GM21526 (cell line): ENCODE measurements at regions not wholly inside any gene's neighbourhood (a gene's known extent, or its start where the extent isn't known, plus 50 kb on each side); places are given as distances from the start of the nearest gene placed in this dataset.

Source experiments
- ATAC-seq: cut with Tn5 transposase; IDR thresholded peaks from one replicate; pipeline ENCODE4 v1.9.1; 2021; ENCODE audit warnings: moderate library complexity; ENCODE audit not compliant: unreplicated experiment, low FRiP score

- no peak for ATAC-seq
These were observed 96.1 kb upstream of the SALL3 start for GRCh38 chr18:78883501-78883900.

- ATAC-seq, result no peak
These were observed 95.1 kb upstream of the SALL3 start for GRCh38 chr18:78884502-78884901.

- ATAC-seq, result no peak
These were observed 90.4 kb upstream of the SALL3 start for GRCh38 chr18:78889250-78889649.

GRCh38 chr18:78890388-78890787 is 89.2 kb upstream of the SALL3 start:
- no peak for ATAC-seq

GRCh38 chr18:78891185-78891762 is 88.3 kb upstream of the SALL3 start:
- ATAC-seq, result no peak

- ATAC-seq, result no peak
These were observed 87.4 kb upstream of the SALL3 start for GRCh38 chr18:78892177-78892576.

GRCh38 chr18:78892721-78893120 is 86.9 kb upstream of the SALL3 start:
- no peak for ATAC-seq

- ATAC-seq, result no peak
These were observed 86.2 kb upstream of the SALL3 start for GRCh38 chr18:78893281-78894032.

- ATAC-seq, result no peak
These were observed 85.6 kb upstream of the SALL3 start for GRCh38 chr18:78894033-78894305.

GRCh38 chr18:78895207-78896001 is 84.2 kb upstream of the SALL3 start:
- no peak for ATAC-seq

GRCh38 chr18:78896111-78896905 is 83.3 kb upstream of the SALL3 start:
- no peak for ATAC-seq

- ATAC-seq, result no peak
These were observed 81.6 kb upstream of the SALL3 start for GRCh38 chr18:78898066-78898465.

- ATAC-seq, result no peak
These were observed 81.0 kb upstream of the SALL3 start for GRCh38 chr18:78898635-78899034.

GRCh38 chr18:78899241-78899640 is 80.4 kb upstream of the SALL3 start:
- ATAC-seq, result no peak

GRCh38 chr18:78900938-78901909 is 78.4 kb upstream of the SALL3 start:
- no peak for ATAC-seq

- ATAC-seq, result no peak
These were observed 77.5 kb upstream of the SALL3 start for GRCh38 chr18:78901923-78902794.

- ATAC-seq, result no peak
These were observed 76.7 kb upstream of the SALL3 start for GRCh38 chr18:78902795-78903435.

- ATAC-seq, result no peak
These were observed 76.0 kb upstream of the SALL3 start for GRCh38 chr18:78903436-78904178.
